Uterus (tissue), 3 donors: ENCODE measurements at regions not wholly inside any gene's neighbourhood (a gene's known extent, or its start where the extent isn't known, plus 50 kb on each side); places are given as distances from the start of the nearest gene placed in this dataset.

Source experiments
- DNase-seq, 2 donors: peaks; one replicate each; pipeline ENCODE4 v3.0.0-alpha.2; 2019 to 2020
- H3K27ac ChIP-seq, 2 donors: fragments of 200-600 bp; sonication (generic); 1 replicate in 1 of 2; 2 replicates in 1 of 2; pipeline ENCODE4 v1.5.1; 2016 to 2018
- H3K27me3 ChIP-seq, 2 donors: fragments of 200-600 bp; sonication (generic); one replicate each; pipeline ENCODE4 v1.5.1; 2018 to 2019; ENCODE audit warnings: control low read depth in 1 of 2
- H3K36me3 ChIP-seq, 2 donors: fragments of 200-600 bp; sonication (generic); one replicate each; pipeline ENCODE4 v1.5.1; 2019; ENCODE audit warnings: control low read depth in 1 of 2
- H3K4me1 ChIP-seq, 2 donors: fragments of 200-600 bp; sonication (generic); one replicate each; pipeline ENCODE4 v1.5.1; 2018 to 2019; ENCODE audit warnings: control low read depth in 1 of 2
- H3K4me3 ChIP-seq, 2 donors: fragments of 200-600 bp; sonication (generic); 1 replicate in 1 of 2; 2 replicates in 1 of 2; pipeline ENCODE4 v1.5.1; 2018 to 2019; ENCODE audit warnings: mild to moderate bottlenecking in 1 of 2
- H3K9me3 ChIP-seq, 2 donors: fragments of 200-600 bp; sonication (generic); one replicate each; pipeline ENCODE4 v1.5.1; 2019; ENCODE audit warnings: control low read depth in 1 of 2
- CTCF ChIP-seq, 4 experiments: fragments of 200-600 bp in 2 of 4; fragments of 450-650 bp in 2 of 4; sonication (generic) in 2 of 4; IDR thresholded peaks; one replicate each; pipeline ENCODE4 v1.5.1; 2016 to 2019; ENCODE audit warnings: antibody characterized with exemption in 4 of 4, mild to moderate bottlenecking in 2 of 4, moderate library complexity in 1 of 4
- POLR2A ChIP-seq, 2 donors: fragments of 450-650 bp; IDR thresholded peaks; one replicate each; pipeline ENCODE4 v1.6.1; 2016; ENCODE audit warnings: antibody characterized with exemption in 2 of 2, mild to moderate bottlenecking in 1 of 2, moderate library complexity in 1 of 2
- intact Hi-C: fragments of 100-400 bp; cut with DNase I; formaldehyde crosslinking; loops from one replicate; pipeline ENCODE4 v1.15.1; 2023; ENCODE audit warnings: low total_unique reads
- donor health status: DM: yes; HTN: yes; CAD: no.

- Histone ChIP-seq H3K4me1 (no peaks in the 10 kb centered on the region), H3K27ac (no peak overlapping the region), H3K27me3 (no peaks in the 10 kb centered on the region), H3K9me3 (no peaks in the 10 kb centered on the region), H3K4me3 (no peak overlapping the region), H3K36me3 (no peaks in the 10 kb centered on the region)
- DNase-seq: no peak
- TF ChIP-seq CTCF (IDR thresholded peaks at IDR 0.05) (no peak), POLR2A (IDR thresholded peaks at IDR 0.05) (no peak)
- intact Hi-C loops: no loop called here
These were observed 198.9 kb upstream of the ZC3H12C start for GRCh38 chr11:109894242-109894641.

GRCh38 chr11:109898592-109898991 lies 194.6 kb upstream of the ZC3H12C start:
- H3K36me3 ChIP-seq: no peaks in the 10 kb centered on the region
- TF ChIP-seq CTCF (IDR thresholded peaks at IDR 0.05) (no peak), POLR2A (IDR thresholded peaks at IDR 0.05) (no peak)

GRCh38 chr11:109902764-109903433 lies 190.3 kb upstream of the ZC3H12C start:
- no peaks in the 10 kb centered on the region for H3K9me3 ChIP-seq
- no peak overlapping the region for H3K4me3 ChIP-seq
- TF ChIP-seq CTCF (IDR thresholded peaks at IDR 0.05): no peak
- TF ChIP-seq POLR2A (IDR thresholded peaks at IDR 0.05): no peak
- H3K36me3 ChIP-seq: no peaks in the 10 kb centered on the region
- no peaks in the 10 kb centered on the region for H3K4me1 ChIP-seq
- no peak overlapping the region for H3K27ac ChIP-seq
- intact Hi-C loops: no loop called here
- DNase-seq: no peak
- H3K27me3 ChIP-seq: no peaks in the 10 kb centered on the region

More at GRCh38 chr11:109898592-109898991, 194.6 kb upstream of the ZC3H12C start:
- intact Hi-C loops: no loop called here
- Histone ChIP-seq H3K4me3 (no peak overlapping the region), H3K27me3 (no peaks in the 10 kb centered on the region), H3K9me3 (no peaks in the 10 kb centered on the region), H3K4me1 (no peaks in the 10 kb centered on the region), H3K27ac (no peak overlapping the region)
- DNase-seq: no peak

GRCh38 chr11:109911488-109911887 lies 181.7 kb upstream of the ZC3H12C start:
- no peak overlapping the region for H3K27ac ChIP-seq
- H3K27me3 ChIP-seq: no peaks in the 10 kb centered on the region
- H3K36me3 ChIP-seq: no peaks in the 10 kb centered on the region
- no peaks in the 10 kb centered on the region for H3K4me1 ChIP-seq
- no peak overlapping the region for H3K4me3 ChIP-seq
- TF ChIP-seq CTCF (IDR thresholded peaks at IDR 0.05): no peak
- no peak for TF ChIP-seq POLR2A (IDR thresholded peaks at IDR 0.05)
- intact Hi-C loops: no loop called here
- H3K9me3 ChIP-seq: no peaks in the 10 kb centered on the region
- no peak for DNase-seq

- Histone ChIP-seq H3K27ac (no peak overlapping the region), H3K9me3 (no peaks in the 10 kb centered on the region), H3K36me3 (no peaks in the 10 kb centered on the region), H3K4me1 (no peaks in the 10 kb centered on the region), H3K27me3 (no peaks in the 10 kb centered on the region), H3K4me3 (no peak overlapping the region)
- intact Hi-C loops: no loop called here
- TF ChIP-seq POLR2A (IDR thresholded peaks at IDR 0.05) (no peak), CTCF (IDR thresholded peaks at IDR 0.05) (no peak)
- DNase-seq: no peak
These were observed 179.2 kb upstream of the ZC3H12C start for GRCh38 chr11:109914038-109914437.
